NCI-H345 treated with DMSO at 0.1 percent for 48 hours (cell line): ENCODE measurements at regions not wholly inside any gene's neighbourhood (a gene's known extent, or its start where the extent isn't known, plus 50 kb on each side); places are given as distances from the start of the nearest gene placed in this dataset.

Experiments used
- DNase-seq: peaks from one replicate; lab custom pipeline; 2025; ENCODE audit not compliant: unreplicated experiment; lab: John Stamatoyannopoulos, UW

DNA sequence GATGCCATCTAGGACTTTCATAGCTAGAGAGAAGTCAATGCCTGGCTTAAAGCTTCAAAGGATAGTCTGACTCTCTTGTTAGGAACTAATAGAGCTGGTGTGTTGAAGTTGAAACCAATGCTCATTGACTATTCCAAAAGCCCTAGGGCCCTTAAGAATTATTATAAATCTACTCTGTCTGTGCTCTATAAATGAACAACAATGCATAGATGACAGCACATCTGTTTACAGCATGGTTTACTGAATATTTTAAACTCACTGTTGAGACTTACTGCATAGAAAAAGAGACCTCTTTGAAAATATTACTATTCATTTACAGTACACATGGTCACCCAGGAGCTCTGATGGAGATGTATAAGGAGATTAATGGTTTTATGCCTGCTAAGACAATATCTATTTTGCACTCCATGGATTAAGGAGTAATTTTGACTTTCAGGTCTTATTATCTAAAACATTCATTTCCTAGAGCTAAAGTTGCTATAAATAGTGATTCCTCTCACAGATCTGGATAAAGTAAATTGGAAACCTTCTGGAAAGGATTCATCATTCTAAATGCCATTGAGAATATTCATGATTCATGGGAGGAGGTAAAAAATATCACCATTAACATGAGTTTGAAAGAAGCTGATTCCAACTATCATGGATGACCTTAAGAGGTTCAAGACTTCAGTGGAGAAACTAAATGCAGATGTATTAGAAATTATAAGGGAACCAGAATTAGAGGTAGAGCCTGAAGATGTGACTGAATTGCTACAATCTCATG, 763.5 kb upstream of the MAP3K7 start:
- DNase-seq, result no peak

DNA sequence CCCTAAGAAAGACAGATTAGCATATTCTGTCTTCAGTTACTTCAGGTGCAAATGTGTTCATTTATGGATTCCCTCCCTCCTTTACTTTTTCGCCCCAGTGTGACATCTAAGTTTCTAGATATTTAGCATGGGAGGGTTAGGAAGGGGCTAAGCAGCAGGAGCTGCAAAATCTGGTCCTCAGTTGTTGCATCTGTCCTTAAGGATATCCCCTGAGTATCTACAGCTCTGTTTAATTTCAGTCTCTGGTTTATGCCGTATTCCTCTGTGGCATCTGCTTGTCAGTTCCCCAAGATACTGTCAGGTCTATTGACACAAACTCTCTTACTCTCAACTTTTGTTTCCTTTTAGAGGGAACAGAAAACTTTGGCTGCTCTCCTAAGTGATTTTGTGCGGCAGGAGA, 754.6 kb upstream of the MAP3K7 start:
- no peak for DNase-seq

DNA sequence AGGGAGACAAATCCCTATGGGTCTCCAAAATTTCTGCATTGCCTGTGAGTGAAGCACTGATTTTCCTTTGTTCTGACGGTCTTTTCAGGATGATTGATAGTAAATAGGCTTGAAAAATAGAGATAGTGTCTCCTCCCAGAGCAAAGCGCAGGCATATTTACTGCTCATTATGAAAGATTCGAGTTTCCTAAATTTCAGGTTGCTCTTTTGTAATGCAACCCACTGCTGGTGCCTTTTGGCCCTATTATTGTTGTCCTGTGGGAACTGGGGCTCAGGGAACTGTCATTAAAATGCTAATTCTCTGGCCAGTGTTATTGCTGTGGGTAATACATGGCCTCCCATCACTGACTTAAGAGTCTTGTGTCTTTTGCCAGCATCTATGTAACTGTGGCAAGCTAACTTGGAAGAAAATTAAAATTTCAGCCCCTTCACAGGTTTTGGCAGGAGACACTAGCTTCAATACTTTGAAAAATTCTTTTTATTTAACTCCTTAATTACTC, 754.1 kb upstream of the MAP3K7 start:
- no peak for DNase-seq

DNA sequence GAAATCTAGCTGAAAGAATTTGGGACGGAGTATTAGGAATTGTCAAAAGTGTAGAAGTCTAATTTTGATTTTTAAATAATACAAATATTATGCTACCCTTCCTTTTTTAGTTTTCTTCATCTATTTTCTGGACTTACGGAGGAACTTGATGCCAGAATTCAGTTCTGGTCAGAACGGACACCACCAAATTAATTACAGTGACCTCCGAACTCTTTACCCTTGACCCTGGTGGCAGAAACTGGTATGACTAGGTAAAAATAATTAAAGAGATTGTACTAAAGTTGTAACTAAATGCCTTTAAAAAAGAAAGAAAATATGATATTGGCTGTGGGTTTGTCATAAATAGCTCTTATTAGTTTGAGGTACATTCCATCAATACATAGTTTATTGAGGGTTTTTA, 751.1 kb upstream of the MAP3K7 start:
- no peak for DNase-seq

DNA sequence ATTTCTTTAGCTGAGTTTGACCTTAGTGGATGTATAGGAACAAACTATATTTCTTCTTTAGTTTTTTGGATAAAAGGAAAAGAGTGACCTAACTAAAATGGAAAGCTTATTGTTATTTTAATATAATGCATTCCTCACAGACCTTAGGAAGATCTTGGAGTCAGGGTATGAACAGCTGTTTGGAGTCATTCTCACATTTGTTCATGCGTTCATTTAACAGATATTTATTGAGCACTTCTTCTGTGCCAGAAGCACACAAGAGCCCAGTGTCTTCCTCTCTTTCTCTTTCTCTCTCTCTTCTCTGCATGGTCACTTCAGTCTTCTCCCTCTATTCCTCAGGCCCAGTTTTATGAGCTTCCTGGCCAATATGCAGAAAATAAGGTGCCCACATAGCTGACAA, 744.0 kb upstream of the MAP3K7 start:
- DNase-seq, result no peak

DNA sequence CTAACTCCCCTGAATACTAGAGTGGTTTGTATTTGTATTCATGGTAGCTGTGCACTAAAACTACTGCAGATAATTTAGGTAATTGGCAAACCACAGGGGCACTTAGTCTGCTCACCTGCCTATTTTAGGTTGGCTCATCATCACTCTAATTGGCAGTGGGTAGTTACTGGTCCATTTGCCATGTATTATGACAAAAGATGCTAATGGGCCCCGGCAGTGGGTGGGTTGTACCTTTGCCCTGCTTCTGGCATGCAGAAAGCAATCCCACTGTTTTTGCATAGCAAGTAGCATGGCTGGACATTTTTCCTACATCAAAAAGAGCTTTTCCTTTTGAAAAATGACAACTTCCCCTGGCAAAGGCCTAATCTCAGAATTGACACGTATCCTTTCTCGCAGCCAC, 741.4 kb upstream of the MAP3K7 start:
- DNase-seq, result peak; percentile 51

DNA sequence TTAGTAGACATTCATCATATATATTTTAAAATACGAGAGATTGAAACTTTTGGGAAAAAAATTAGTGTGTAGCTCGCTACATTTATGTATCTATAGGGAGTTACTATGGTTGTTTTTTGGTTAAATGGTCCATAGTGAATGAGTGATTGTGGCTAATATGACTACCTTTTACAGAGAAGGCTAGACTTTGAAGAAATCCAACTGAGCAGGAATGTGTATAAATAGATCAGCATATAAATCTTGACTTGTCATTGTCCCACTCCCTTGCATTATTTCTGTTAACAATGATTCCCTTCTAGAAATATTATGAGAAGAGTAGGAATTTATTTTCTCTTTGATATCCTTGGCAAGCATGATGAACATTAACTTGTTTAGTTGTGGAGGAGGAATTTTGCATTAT, 737.8 kb upstream of the MAP3K7 start:
- no peak for DNase-seq

DNA sequence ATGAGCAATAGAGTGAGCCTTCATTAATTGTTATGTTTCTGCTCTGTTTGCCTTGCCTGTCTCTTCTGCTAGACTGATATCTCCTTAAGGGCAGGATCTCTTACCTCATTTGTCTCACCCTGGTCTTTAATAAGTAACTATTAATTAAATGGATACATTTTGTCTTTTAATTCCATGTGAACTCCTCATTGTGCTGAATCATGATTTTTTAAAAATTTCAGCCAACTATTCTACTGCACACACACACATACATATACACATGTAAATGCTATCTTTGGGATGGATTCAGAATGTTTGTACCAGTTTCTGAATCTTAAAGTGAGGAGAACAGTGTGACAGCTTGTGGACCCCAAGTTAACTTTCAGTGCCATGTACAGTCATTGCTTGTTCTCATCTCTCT, 731.1 kb upstream of the MAP3K7 start:
- DNase-seq, result no peak

DNA sequence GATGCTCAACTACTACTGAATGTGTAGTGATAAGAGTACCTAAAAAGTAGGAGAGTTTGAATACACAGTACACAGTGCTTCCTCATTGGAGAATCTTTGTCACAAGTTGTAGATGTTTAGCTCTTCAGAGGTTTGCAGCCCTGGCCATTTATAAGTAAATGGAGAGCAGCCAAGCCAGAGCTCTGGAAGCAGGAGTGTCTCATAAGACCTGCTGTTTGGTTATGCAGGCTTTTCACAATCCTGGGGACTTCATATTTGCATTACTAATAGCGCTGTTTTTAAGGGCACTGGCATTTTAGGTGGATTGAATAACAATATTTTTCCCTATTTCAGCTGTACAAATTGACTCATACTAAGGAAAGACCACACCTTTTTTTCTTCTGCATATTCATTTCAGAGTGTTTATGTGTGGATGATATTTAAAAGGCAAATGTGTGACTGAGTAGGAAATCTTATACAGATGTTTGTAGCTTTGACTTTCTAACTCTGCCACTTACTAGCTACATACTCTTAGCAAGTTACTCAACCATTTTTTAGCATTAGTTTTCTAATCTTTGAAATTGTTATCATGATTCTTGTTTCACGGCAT, 730.5 kb upstream of the MAP3K7 start:
- no peak for DNase-seq

DNA sequence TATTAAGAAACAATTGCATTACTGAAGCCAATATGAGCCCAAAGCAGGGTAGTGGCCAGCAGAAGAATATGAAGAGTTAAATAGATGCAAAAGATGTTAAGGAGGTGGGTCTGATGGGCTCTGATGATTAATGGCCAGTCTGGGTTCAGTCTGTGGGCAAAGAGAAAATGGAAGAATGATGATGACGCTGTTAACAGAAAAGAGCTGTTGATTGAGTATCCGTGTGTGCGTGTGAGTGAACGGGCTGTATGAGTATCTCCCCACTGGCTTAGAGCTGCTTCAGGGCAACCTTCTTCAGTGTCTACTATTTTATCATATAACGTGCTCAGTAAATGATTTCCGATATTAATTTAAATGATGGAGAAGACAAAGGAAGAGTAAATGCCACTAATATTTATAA, 723.3 kb upstream of the MAP3K7 start:
- no peak for DNase-seq

DNA sequence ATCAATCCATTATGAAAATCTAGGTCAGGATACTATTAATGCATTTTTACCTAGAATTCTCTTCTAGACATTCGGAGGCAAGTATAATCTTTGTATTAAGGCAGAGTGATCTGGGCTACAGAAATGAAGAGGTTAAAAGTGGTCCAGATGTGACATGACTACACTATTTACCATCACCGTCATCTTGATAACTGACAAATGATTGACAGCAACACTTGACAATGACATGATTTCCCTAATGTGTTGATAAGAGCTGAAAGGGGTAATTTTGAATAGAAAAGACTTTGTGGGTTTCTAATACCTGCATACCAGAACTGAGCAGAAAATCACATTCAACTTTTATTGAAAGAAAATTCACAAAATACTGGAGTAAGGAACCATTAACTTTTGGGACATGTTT, 718.9 kb upstream of the MAP3K7 start:
- DNase-seq, result no peak

DNA sequence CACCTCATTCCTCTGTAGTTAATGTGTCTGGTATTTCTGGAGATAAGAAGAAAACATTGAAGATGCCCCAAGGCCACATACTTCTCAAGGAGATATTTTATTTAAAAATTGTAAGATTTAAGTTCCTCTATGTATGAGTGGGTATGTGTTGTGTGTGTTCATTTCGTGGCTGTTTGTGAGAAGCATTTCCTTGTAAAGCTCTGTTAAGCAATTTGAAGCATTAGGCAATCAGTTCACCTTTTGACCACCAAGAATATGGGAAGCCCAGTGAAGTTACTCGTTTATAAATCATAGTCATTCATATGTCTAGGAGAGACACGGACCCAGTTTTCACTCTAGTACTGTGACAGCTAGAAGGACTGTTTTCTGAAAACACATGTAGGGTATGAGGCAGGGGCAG, 717.6 kb upstream of the MAP3K7 start:
- DNase-seq, result no peak

DNA sequence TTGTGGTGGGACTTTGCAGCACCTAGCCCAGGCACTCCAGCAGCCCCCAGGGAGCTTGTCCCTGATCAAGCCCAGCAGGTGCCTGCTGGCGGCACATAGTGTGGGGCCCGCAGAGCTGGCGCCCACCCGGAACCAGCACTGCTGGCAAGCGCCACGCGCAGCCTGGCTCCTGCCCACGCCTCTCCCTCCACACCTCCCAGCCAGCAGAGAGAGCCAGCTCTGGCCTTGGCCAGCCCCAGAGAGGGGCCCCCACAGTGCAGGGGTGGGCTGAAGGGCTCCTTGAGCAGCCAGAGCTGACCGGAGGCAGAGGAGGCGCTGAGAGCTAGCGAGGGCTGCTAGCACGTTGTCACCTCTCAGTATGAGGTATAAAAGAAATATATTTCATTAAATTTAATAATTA, 716.5 kb upstream of the MAP3K7 start:
- DNase-seq, result no peak

DNA sequence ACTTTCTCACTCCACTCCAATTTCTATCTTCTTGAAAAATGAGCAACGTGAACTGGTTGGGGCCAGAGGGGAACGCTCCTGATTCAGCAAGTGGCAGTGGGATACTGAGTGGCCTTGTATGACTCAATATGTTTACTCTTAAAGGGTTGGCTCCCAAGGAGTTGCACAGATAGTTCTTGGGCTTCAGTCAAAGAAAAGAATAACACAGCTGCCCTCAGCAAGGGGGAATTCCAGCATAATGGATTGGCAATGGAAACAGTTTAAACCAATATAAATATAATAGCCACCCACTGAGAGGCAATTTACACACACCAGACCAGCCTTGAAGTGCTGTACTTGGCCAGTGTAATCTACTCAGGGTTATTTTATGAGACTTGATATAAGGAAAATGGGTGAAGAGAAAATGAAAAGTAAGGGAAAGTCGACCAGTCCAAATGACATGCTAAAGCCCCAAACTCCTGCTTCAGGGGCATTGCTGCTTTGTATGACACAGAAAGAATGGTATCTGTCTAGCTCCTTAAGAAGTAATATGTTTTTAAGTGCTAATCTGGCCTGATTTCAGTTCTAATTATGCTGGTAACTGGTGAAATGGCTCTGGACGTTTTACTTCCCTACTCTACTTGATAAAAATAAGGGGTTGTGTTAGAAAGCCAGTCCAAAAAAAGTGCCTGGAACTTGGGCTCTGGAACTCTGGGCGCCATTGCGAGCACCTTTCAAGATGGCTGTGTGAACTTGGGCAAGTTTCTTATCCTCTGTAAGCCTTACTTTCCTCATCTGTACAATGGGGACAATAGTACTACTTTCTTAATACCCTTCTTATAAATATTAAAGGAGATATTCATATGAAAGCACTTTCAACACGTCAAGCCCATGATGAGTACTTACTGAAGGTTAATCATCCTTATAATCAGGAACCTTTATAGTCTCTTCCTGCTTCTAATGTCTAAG, 712.9 kb upstream of the MAP3K7 start:
- DNase-seq, result peak; percentile 44

DNA sequence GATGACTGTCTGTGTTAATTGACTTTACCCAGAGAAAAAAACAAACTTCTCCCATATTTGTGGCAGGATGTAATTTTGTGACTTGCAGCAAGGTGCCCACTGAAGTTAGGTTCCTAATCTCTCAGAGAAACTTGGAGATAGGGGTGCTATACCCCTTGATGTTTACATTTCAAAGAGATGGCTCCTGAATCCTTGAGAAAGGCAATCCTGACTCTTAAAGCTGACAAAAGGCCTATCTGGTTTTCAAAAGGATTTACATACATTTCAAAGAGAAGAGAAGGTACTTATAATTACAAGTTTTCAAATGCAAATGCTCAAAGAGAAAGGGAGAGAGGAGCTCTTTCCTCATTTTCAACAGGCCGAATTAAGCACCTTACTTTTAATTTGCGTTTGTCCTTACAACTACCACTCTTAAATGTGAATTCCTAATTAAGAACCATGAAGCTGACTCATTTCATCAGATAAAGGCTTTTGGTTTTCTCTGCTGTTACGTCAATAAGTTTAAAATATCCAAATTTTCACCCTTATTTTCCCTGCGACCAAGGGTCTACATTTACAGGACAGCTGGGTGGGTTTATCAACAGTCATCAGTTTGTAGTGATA, 711.8 kb upstream of the MAP3K7 start:
- DNase-seq, result no peak

DNA sequence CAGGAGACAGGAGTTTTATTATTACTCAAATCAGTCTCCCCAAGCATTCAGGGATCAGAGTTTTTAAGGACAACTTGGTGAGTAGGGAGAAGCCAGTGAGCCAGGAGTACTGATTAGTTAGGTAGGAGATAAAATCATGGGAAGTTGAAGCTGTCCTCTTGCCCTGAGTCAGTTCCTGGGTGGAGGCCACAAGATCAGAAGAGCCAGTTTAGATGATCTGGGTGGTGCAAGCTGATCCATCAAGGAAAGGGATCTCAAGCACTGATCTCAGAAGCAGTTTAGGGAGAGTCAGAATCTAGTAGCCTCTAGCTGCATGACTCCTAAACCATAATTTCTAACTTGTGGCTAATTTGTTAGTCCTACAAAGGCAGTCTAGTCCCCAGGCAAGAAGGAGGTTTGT, 706.5 kb upstream of the MAP3K7 start:
- DNase-seq, result no peak

DNA sequence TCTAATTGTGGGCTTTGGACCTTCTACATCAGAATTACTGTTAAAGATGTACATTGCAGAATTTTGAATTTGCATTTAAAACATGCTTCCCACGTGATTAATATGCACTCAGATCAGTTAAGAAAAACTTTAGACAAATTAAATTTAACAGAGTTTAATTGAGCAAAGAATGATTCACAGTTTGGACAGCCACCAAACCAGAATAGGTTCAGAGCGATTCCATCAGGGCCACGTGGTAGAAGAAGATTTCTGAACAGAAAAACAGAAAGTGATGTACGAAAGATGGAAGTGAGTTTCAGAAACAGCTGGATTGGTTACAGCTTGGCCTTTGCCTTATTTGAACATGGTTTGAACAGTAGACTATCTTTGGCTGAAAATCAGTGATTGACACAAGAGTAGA, 704.2 kb upstream of the MAP3K7 start:
- DNase-seq, result no peak

DNA sequence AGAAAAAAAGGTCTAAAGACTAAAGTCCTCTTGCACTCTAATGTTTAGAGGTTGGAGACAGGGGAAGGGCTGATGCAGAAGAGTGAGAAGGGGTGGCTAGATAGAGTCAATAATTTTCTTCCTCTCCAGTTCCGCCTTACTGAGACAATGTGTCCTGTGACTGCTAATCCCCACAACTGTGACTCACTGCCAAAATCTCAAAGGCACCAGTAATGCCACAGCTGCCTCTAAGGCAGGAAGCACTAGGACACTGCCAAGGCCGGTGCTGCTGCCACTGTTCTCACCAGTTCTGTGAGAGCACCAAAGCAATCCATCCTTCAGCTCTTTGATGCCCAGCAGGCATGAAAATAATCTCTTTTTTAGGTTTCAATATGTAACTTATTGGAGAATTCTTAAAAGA, 701.9 kb upstream of the MAP3K7 start:
- DNase-seq, result no peak

DNA sequence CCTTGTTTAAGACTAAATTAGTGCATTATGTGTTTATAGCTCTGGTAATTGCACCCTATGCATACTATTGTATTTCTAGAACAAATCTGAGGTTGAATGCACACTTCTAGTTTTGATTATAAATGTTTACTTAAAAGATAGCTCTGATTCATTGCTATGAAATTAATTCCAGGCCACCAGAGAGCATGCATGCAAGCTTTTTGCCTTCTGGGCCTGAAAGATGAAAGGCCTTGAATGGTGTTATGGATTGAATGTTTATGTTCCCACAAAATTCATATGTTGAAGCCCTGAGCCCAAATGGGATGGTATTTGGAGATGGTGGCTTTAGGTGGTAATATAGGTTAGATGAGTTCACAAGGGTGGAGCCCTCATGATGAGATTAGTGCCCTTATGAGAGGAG, 695.0 kb upstream of the MAP3K7 start:
- no peak for DNase-seq

DNA sequence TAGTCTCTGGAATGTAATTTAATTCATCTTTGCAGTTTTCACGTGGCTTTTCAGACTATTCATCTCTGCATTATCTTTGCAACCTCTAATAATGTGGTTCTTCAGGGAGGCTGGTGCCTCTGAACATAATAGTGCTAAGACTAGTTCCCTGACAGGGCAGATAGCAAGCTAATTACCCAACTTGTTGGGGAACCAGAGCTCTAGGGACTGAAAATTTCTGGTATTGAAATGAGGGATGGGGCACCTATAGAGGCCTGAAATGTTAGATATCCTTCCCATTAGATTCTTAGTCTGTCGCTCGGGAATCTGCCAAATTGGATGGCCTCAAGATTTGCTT, 693.6 kb upstream of the MAP3K7 start:
- DNase-seq, result no peak

DNA sequence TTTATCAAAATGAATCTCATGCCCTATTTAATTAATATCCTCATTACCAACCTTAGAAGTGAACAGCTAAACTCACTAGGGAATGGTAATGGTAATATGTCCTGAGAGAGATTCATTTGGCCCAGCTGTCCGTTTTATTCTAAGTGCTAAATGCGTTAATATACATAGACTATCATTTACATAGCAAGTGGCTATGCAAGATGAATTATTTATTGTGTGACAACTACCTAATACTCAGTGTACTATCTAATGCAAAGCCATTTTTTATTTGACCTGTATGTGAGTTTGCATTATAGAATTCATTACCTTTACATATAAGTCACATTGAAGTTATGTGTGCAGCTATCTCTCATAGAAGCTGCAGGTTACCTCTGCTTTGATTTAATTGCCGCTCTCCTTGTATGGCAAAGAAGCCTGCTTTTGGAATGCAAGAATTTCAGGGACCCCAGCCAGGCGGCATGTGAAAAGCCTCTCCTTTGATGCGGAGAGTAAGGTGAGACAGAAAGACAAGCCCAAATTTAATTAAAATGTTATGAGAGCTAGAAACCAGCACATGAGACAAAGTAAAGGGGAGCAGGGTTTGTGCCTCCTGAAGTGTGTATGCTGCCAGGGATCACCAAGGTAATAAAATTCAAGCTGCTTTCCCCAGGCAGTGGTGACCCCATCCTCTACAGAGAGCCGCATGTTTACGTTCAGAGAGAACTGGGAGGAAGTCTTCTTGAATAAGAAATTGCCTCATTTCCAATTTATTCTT, 693.0 kb upstream of the MAP3K7 start:
- DNase-seq, result no peak
